Activated CD8-positive, alpha-beta memory T cell treated with anti-CD3 and anti-CD28 coated beads, Interleukin-2, amount 50 U/mL, for 24 hours (primary cell): ENCODE measurements at regions not wholly inside any gene's neighbourhood (a gene's known extent, or its start where the extent isn't known, plus 50 kb on each side); places are given as distances from the start of the nearest gene placed in this dataset.
"Not testable (repeated sequence)": the region's sequence is repeated elsewhere in the genome, so short reads cannot be mapped to it uniquely, and the experiment has no call there.

ENCODE experiments used
- DNase-seq: peaks from one replicate; pipeline ENCODE4 v3.0.0-alpha.2; 2020; ENCODE audit errors: extremely low read depth

- no peak for DNase-seq
These were observed 213.8 kb downstream of the BCAS1 start for GRCh38 chr20:53856300-53857295.

- no peak for DNase-seq
These were observed 214.7 kb downstream of the BCAS1 start for GRCh38 chr20:53855733-53856132.

GRCh38 chr20:53854609-53854926 lies 215.8 kb downstream of the BCAS1 start:
- DNase-seq: not testable (repeated sequence)

- DNase-seq: no peak
These were observed 217.2 kb downstream of the BCAS1 start for GRCh38 chr20:53853111-53853713.

GRCh38 chr20:53852691-53853090 lies 217.7 kb downstream of the BCAS1 start:
- DNase-seq: no peak

GRCh38 chr20:53852014-53852413 lies 218.4 kb downstream of the BCAS1 start:
- DNase-seq: no peak

GRCh38 chr20:53850319-53850718 lies 220.1 kb downstream of the BCAS1 start:
- no peak for DNase-seq

GRCh38 chr20:53849471-53850059 lies 220.8 kb downstream of the BCAS1 start:
- DNase-seq: no peak

- DNase-seq: no peak
These were observed 222.1 kb downstream of the BCAS1 start for GRCh38 chr20:53848304-53848703.

- no peak for DNase-seq
These were observed 222.6 kb downstream of the BCAS1 start for GRCh38 chr20:53847837-53848170.

- DNase-seq: no peak
These were observed 223.1 kb downstream of the BCAS1 start for GRCh38 chr20:53847139-53847836.

- no peak for DNase-seq
These were observed 223.8 kb downstream of the BCAS1 start for GRCh38 chr20:53846640-53847039.

GRCh38 chr20:53845980-53846379 lies 224.4 kb downstream of the BCAS1 start:
- no peak for DNase-seq

- DNase-seq: no peak
These were observed 226.1 kb downstream of the BCAS1 start for GRCh38 chr20:53844259-53844658.

- no peak for DNase-seq
These were observed 226.7 kb downstream of the BCAS1 start for GRCh38 chr20:53843645-53844044.

- DNase-seq: no peak
These were observed 227.9 kb downstream of the BCAS1 start for GRCh38 chr20:53842301-53843099.

GRCh38 chr20:53841741-53842140 lies 228.7 kb downstream of the BCAS1 start:
- DNase-seq: no peak

- DNase-seq: no peak
These were observed 229.9 kb downstream of the BCAS1 start for GRCh38 chr20:53840532-53840931.

- DNase-seq: no peak
These were observed 230.8 kb downstream of the BCAS1 start for GRCh38 chr20:53839423-53840176.

- DNase-seq: no peak
These were observed 232.0 kb downstream of the BCAS1 start for GRCh38 chr20:53838311-53838868.
